Ovary (tissue), 7 donors: ENCODE measurements at regions not wholly inside any gene's neighbourhood (a gene's known extent, or its start where the extent isn't known, plus 50 kb on each side); places are given as distances from the start of the nearest gene placed in this dataset.

Source experiments
- DNase-seq, 5 donors: peaks; one replicate each; pipeline ENCODE4 v3.0.0-alpha.2; 2019 to 2020
- H3K27ac ChIP-seq, 2 donors: fragments of 200-600 bp; one replicate each; pipeline versions ENCODE4 v1.5.1 to v1.8.0; 2019 to 2022
- H3K27me3 ChIP-seq: fragments of 200-600 bp; one replicate; pipeline ENCODE4 v1.8.0; 2022
- H3K36me3 ChIP-seq: fragments of 200-600 bp; sonication (generic); one replicate; pipeline ENCODE4 v1.5.1; 2019
- H3K4me1 ChIP-seq: one replicate; pipeline ENCODE4 v1.8.1; 2013; ENCODE audit warnings: mild to moderate bottlenecking, moderate library complexity; ENCODE audit not compliant: insufficient read depth
- H3K4me3 ChIP-seq: fragments of 200-600 bp; sonication (generic); one replicate; pipeline ENCODE4 v1.5.1; 2017
- H3K9me3 ChIP-seq, 2 donors: fragments of 200-600 bp in 1 of 2; sonication (generic) in 1 of 2; one replicate each; pipeline versions ENCODE4 v1.5.1 to v1.8.1; 2013 to 2019; ENCODE audit warnings: mild to moderate bottlenecking in 1 of 2, moderate library complexity in 1 of 2
- EP300 ChIP-seq: sonication (generic); formaldehyde crosslinking; IDR thresholded peaks from one replicate; pipeline ENCODE4 v1.6.1; 2017; ENCODE audit warnings: antibody characterized with exemption
- POLR2A ChIP-seq: fragments of 450-650 bp; IDR thresholded peaks from one replicate; pipeline ENCODE4 v1.6.1; 2017; ENCODE audit warnings: antibody characterized with exemption, mild to moderate bottlenecking, moderate library complexity
- WGBS, 3 donors: extraction: QIAGEN DNeasy Blood & Tissue Kit in 1 of 3; methylation state at CpG; one replicate each; pipeline versions ENCODE4 v1.1.5 to v1.1.7; 2013 to 2017; 5-methylcytosine and 5-hydroxymethylcytosine counted together
- intact Hi-C, 4 donors: fragments of 100-400 bp; cut with DNase I; formaldehyde crosslinking; loops; one replicate each; pipeline versions ENCODE4 v1.11.0 to v1.15.1; 2022 to 2023
- TF ChIP-seq, protein P1 (sequence below), 3 donors: fragments of 450-650 bp in 2 of 3; fragments of 200-600 bp in 1 of 3; IDR thresholded peaks; one replicate each; pipeline versions ENCODE4 v1.5.1 to v1.8.0; 2016 to 2022; ENCODE audit warnings: antibody characterized with exemption in 3 of 3, mild to moderate bottlenecking in 1 of 3
- donor health status: DM: no; HTN: no; CAD: no; lungs with moderate emphysema.
- donor health status: DM: no; HTN: no; CAD: no.
- donor health status: Bipolar disorder and iron deficiency.
- donor health status: DM: no; HTN: no; CAD: no.
- donor health status: DM: yes; HTN: yes; CAD: no.

DNA sequence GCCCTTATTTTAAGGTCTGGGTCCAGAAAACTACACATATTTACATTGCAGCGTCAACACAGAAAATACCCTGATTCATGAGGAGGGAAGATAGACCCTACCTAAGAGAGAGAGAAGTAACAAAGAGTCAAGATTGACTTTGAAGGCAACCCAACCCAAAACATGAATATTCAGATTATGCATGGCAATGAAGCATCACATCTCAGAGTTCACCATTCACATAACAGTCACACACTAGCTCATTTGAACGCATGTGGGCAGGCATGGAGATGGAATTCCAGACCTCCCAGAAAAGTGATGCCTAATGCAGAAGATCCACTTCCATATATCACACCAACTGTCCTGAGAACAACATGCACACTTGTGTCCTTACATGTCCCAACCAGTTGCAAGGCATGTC, 190.1 kb upstream of the ITGA1 start:
- intact Hi-C loops: no loop called here
- no peak for DNase-seq
- Histone ChIP-seq H3K4me3 (no peak overlapping the region), H3K36me3 (no peaks in the 10 kb centered on the region), H3K4me1 (no peaks in the 10 kb centered on the region), H3K27me3 (no peaks in the 10 kb centered on the region), H3K9me3 (no peaks in the 10 kb centered on the region), H3K27ac (no peak overlapping the region)
- TF ChIP-seq EP300 (no peak), POLR2A (no peak)
- TF ChIP-seq, protein P1, sequence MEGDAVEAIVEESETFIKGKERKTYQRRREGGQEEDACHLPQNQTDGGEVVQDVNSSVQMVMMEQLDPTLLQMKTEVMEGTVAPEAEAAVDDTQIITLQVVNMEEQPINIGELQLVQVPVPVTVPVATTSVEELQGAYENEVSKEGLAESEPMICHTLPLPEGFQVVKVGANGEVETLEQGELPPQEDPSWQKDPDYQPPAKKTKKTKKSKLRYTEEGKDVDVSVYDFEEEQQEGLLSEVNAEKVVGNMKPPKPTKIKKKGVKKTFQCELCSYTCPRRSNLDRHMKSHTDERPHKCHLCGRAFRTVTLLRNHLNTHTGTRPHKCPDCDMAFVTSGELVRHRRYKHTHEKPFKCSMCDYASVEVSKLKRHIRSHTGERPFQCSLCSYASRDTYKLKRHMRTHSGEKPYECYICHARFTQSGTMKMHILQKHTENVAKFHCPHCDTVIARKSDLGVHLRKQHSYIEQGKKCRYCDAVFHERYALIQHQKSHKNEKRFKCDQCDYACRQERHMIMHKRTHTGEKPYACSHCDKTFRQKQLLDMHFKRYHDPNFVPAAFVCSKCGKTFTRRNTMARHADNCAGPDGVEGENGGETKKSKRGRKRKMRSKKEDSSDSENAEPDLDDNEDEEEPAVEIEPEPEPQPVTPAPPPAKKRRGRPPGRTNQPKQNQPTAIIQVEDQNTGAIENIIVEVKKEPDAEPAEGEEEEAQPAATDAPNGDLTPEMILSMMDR (IDR thresholded peaks at IDR 0.05): no peak
- 90 to 97% (median 90%) methylated on average over 2 of the region's 2 CpGs for WGBS, 3 donors

DNA sequence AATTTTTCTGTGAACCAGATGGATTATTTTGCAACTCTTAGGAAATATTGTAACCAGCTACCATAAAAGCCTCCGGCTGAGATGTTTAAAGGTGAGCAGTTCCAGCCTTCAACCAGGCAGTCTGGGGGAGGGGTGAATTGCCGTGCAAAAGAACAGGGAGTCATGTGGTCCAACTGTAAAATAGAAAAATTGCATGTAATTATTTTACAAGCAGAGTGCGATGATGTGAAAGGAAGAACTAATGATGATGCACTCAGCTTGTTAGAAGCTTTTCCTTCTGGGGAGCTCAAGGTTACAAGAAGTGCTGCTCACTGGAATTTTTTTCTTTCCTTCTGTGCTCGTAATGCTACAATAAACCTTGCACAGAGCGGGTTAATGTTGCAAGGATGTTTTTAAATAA, 188.7 kb upstream of the ITGA1 start:
- TF ChIP-seq POLR2A: no peak
- TF ChIP-seq, protein P1 (IDR thresholded peaks at IDR 0.05): no peak
- no peaks in the 10 kb centered on the region for H3K9me3 ChIP-seq
- no peaks in the 10 kb centered on the region for H3K36me3 ChIP-seq
- H3K27ac ChIP-seq: no peak overlapping the region
- DNase-seq: no peak
- H3K4me1 ChIP-seq: no peaks in the 10 kb centered on the region
- no peaks in the 10 kb centered on the region for H3K27me3 ChIP-seq
- intact Hi-C loops: no loop called here
- no peak overlapping the region for H3K4me3 ChIP-seq
- 4 to 10% (median 6%) methylated on average over 5 of the region's 5 CpGs for WGBS, 3 donors

DNA sequence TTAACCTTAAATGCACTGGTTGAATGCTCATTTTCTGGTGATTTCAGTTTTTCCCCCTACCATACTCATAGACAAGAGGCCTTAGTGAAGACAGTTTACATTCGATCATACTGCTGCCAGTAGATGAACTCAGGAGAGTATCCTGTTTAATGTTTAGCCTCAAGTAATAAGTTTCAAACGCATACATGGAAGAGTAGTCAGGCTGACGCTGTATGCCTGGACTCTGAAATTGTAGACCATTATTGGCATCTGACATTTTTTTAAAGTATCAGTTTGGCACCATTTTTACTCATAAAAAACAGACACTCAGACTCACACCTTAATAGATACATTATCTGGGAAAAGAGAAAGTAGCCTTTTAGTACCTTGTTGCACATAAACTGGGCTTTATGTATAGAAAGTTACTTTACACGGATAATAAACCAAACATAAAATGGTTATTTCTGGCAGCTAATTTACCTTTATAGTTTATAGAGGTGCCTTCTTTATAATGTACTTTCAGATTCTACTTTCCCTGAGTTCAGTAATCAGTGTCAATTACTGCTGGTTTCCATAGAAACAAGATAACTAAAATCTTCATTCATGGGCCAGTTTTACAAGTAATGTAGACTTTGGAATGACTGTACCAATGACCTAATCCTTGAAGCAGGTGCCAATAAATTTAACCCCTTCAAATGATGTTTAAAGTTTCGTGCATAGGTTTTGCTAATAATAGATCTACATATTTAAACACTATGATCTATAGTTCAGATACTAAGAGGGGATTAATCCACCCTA, 183.8 kb upstream of the ITGA1 start:
- WGBS, 3 donors: 63 to 68% (median 67%) methylated on average over 5 of the region's 5 CpGs
- Histone ChIP-seq H3K36me3 (no peaks in the 10 kb centered on the region), H3K4me1 (no peaks in the 10 kb centered on the region), H3K27ac (no peak overlapping the region), H3K9me3 (no peaks in the 10 kb centered on the region), H3K4me3 (no peak overlapping the region), H3K27me3 (no peaks in the 10 kb centered on the region)
- no peak for DNase-seq
- intact Hi-C loops: no loop called here
- no peak for TF ChIP-seq POLR2A
- no peak for TF ChIP-seq EP300
- TF ChIP-seq, protein P1 (IDR thresholded peaks at IDR 0.05): no peak

DNA sequence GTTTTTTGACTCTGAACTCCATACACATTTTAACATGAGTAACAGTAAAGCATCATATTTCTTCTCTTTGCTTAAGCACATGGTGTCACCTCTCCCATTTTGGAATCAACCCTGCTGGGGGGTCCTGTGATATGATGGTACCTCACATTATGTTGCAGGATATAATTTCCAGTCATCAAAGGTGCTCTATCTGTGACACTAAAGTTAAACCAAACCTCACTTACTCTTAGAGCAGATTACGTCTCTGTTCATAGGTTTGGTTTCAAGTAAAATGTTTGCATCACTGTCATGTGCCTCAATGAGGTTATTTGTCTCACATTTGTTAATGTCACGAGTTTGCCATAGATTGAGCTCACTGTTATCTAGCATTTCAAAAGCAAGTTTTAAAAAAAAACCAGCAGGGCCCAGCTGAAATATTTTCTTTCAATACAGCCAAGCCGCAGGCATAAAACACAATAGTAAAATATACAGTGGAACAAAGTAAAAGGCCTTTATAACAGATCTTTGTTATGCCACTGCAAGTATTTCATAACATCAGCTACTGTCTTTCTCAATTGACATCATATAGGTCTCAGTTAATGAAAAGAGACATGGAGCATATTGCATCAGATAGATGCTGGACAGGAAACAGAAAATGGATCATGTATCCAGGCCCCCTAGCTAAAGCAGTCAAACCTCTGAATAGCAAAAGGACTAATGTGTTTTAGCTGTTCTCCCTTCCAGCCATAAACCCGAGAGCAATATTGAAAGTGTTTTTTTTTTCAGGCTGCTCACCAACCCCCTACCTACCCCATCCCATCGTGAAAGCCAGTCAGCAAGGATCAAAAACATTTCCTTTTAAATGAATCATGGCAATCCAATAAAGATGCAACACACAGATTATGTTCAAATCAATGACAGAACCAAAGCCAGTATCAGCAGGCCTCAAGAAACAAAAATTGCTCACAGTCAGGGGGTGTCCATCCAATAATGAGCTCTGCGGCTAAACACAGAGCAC, 182.1 kb upstream of the ITGA1 start:
- Histone ChIP-seq H3K27me3 (no peaks in the 10 kb centered on the region), H3K4me1 (no peaks in the 10 kb centered on the region), H3K36me3 (no peaks in the 10 kb centered on the region), H3K9me3 (no peaks in the 10 kb centered on the region), H3K27ac (no peak overlapping the region), H3K4me3 (no peak overlapping the region)
- TF ChIP-seq EP300 (no peak), POLR2A (no peak)
- TF ChIP-seq, protein P1 (IDR thresholded peaks at IDR 0.05): no peak
- WGBS, 3 donors: 75 to 79% (median 78%) methylated on average over 6 of the region's 6 CpGs
- DNase-seq: no peak
- intact Hi-C loops: no loop called here
